Ascending aorta (tissue), 2 donors: ENCODE measurements at regions not wholly inside any gene's neighbourhood (a gene's known extent, or its start where the extent isn't known, plus 50 kb on each side); places are given as distances from the start of the nearest gene placed in this dataset.

Experiments
- DNase-seq, 2 donors: peaks; one replicate each; pipeline ENCODE4 v3.0.0-alpha.2; 2019; ENCODE audit warnings: low spot score in 2 of 2
- H3K27ac ChIP-seq, 2 donors: fragments of 200-600 bp; sonication (generic); one replicate each; pipeline ENCODE4 v1.5.1; 2016 to 2017; ENCODE audit warnings: mild to moderate bottlenecking in 1 of 2
- H3K27me3 ChIP-seq: fragments of 200-600 bp; sonication (generic); one replicate; pipeline ENCODE4 v1.5.1; 2017
- H3K36me3 ChIP-seq, 2 donors: fragments of 200-600 bp; sonication (generic); one replicate each; pipeline ENCODE4 v1.5.1; 2016
- H3K4me1 ChIP-seq, 2 donors: fragments of 200-600 bp; sonication (generic); one replicate each; pipeline ENCODE4 v1.5.1; 2016 to 2017; ENCODE audit warnings: mild to moderate bottlenecking in 1 of 2
- H3K4me3 ChIP-seq, 2 donors: fragments of 200-600 bp; sonication (generic); one replicate each; pipeline ENCODE4 v1.5.1; 2016 to 2017; ENCODE audit warnings: mild to moderate bottlenecking in 1 of 2
- H3K9me3 ChIP-seq, 2 donors: fragments of 200-600 bp; sonication (generic); one replicate each; pipeline ENCODE4 v1.5.1; 2016
- intact Hi-C: fragments of 100-400 bp; cut with DNase I; formaldehyde crosslinking; loops from one replicate; pipeline ENCODE4 v1.15.1; 2023
- TF ChIP-seq, protein P1 (sequence below), 3 experiments: fragments of 200-600 bp in 2 of 3; fragments of 450-650 bp in 1 of 3; sonication (generic) in 2 of 3; IDR thresholded peaks; one replicate each; pipeline ENCODE4 v1.5.1; 2016 to 2019; ENCODE audit warnings: antibody characterized with exemption in 3 of 3, mild to moderate bottlenecking in 1 of 3, moderate library complexity in 1 of 3

DNA sequence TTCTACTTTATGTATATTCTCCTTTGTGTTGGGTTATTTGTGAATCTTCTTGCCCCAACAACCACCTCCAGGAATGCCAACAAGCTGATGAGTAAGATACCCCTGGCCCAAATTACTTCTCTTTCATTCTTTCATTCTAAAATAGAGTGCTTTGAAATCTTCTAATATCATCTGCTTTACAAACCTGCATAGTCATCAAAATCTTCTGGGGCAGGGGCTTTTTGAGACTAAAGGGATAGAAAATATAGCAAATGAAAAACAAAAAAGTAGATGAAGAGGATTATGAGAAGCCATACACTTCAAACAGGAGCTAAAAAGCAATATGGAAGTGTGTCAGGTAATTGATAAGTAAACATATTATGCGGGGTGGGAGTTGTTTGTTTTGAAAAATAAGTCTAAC lies 150.7 kb upstream of the SOX4 start:
- Histone ChIP-seq H3K27ac (no peak overlapping the region), H3K4me1 (no peaks in the 10 kb centered on the region), H3K36me3 (no peaks in the 10 kb centered on the region), H3K27me3 (no peaks in the 10 kb centered on the region), H3K9me3 (no peaks in the 10 kb centered on the region), H3K4me3 (no peak overlapping the region)
- TF ChIP-seq, protein P1, sequence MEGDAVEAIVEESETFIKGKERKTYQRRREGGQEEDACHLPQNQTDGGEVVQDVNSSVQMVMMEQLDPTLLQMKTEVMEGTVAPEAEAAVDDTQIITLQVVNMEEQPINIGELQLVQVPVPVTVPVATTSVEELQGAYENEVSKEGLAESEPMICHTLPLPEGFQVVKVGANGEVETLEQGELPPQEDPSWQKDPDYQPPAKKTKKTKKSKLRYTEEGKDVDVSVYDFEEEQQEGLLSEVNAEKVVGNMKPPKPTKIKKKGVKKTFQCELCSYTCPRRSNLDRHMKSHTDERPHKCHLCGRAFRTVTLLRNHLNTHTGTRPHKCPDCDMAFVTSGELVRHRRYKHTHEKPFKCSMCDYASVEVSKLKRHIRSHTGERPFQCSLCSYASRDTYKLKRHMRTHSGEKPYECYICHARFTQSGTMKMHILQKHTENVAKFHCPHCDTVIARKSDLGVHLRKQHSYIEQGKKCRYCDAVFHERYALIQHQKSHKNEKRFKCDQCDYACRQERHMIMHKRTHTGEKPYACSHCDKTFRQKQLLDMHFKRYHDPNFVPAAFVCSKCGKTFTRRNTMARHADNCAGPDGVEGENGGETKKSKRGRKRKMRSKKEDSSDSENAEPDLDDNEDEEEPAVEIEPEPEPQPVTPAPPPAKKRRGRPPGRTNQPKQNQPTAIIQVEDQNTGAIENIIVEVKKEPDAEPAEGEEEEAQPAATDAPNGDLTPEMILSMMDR (IDR thresholded peaks at IDR 0.05) = no peak
- DNase-seq = no peak
- intact Hi-C loops = no loop called here

DNA sequence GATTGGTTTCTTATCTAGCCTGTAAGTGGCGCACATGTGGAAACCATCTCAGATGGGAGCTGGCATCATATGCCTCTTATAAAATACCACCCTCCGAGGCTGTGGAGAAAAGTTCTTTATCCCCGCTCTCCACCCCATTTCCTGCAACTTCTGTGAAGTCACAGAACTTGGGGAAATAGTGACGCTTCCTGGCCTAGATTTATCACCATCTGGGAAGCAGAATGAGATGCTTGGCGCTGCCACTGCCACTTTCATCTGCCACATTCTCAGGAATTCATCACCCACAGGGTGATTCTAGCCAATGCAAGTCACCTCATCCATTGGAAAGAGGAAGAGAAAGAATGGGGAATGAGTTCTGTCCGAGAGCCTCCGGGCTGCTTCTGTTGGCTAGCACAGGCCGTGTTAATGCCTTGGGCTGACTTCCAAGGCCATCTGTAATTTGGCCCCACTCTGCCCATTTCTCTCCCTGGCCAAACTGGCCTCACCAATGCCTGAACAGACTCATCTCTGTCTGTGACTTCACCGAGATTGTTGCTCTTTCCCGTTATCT lies 148.8 kb upstream of the SOX4 start:
- TF ChIP-seq, protein P1 (IDR thresholded peaks at IDR 0.05) = no peak
- Histone ChIP-seq H3K36me3 (no peaks in the 10 kb centered on the region), H3K27me3 (no peaks in the 10 kb centered on the region), H3K27ac (no peak overlapping the region), H3K4me1 (no peaks in the 10 kb centered on the region), H3K4me3 (no peak overlapping the region), H3K9me3 (no peaks in the 10 kb centered on the region)
- no peak for DNase-seq
- intact Hi-C loops = no loop called here

DNA sequence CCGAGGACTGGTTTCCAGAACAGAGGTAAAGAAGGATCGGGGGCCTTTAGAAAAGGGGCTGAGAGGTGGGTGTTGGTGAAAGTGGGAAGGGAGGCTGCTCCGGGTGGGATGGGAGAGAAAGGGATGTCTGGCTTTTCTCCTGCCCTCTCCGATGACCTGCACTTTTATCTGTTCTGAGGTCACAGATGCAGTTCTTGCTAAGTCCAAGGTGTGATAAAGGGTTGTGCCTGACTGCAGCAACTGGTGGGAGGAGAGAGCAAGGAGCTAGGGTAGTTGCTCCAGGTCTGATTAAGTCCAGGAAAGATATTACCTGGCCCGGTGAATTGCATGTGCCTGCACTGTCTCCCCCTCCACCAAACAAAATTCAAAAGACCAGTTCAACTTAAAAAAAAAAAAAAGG lies 145.6 kb upstream of the SOX4 start:
- Histone ChIP-seq H3K4me3 (no peak overlapping the region), H3K4me1 (no peaks in the 10 kb centered on the region), H3K9me3 (no peaks in the 10 kb centered on the region), H3K36me3 (no peaks in the 10 kb centered on the region), H3K27me3 (no peaks in the 10 kb centered on the region), H3K27ac (no peak overlapping the region)
- DNase-seq = no peak
- intact Hi-C loops = no loop called here
- TF ChIP-seq, protein P1 (IDR thresholded peaks at IDR 0.05) = no peak

DNA sequence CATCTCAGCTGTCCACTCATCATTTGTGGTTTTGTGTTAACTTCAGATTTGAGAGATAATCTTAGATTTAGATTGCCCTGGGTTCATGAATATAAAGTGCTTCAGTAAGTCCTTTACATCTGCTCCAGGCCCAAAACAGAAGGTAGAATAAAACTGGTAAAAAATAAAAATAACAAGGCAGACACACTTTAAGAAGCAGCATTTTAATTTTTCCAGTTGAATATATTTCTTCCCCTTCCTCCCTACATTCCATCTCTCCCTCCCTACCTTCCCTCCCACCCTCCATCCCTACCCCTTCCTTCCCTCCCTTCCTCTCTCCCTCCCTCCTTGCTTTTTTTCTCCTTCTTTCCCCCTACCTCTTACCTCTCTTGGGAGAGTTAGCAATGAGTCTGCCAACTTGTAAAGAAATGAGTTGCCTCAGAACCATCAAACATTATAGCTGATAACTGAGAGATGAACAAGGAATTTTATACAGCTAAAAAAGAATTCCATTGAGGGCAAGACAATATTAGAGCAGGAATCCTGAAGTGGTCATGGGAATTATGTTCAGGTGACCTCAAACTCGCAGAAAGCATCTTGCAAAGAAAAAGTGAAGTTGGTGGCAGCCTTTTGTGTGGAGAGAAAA lies 145.0 kb upstream of the SOX4 start:
- H3K27me3 ChIP-seq = no peaks in the 10 kb centered on the region
- no peak overlapping the region for H3K27ac ChIP-seq
- no peak overlapping the region for H3K4me3 ChIP-seq
- TF ChIP-seq, protein P1 (IDR thresholded peaks at IDR 0.05) = no peak
- no peaks in the 10 kb centered on the region for H3K9me3 ChIP-seq
- H3K36me3 ChIP-seq = no peaks in the 10 kb centered on the region
- DNase-seq = no peak
- H3K4me1 ChIP-seq = no peaks in the 10 kb centered on the region
- intact Hi-C loops = no loop called here

DNA sequence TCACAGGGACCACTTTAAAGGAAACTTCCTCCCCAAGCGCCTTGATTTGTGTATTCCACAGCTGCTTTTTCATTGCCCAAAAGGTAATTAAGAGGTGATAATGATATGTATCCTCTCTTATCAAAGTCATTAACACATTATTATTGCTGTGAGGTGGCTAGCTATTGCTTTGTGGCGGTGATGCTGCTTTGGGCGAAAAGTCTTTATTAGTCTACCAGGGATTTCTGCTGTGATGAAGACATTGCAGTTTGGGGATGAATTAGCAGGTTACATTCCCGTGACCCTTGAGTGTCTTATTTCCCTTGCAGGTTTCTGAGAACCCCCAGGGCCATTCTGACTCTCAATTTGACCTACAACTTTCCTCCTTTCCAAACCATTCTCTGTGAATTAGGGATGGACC lies 143.4 kb upstream of the SOX4 start:
- no peak overlapping the region for H3K4me3 ChIP-seq
- H3K4me1 ChIP-seq = no peaks in the 10 kb centered on the region
- no peaks in the 10 kb centered on the region for H3K36me3 ChIP-seq
- no peaks in the 10 kb centered on the region for H3K9me3 ChIP-seq
- no peak for DNase-seq
- intact Hi-C loops = no loop called here
- no peak overlapping the region for H3K27ac ChIP-seq
- H3K27me3 ChIP-seq = no peaks in the 10 kb centered on the region
- TF ChIP-seq, protein P1 (IDR thresholded peaks at IDR 0.05) = no peak

DNA sequence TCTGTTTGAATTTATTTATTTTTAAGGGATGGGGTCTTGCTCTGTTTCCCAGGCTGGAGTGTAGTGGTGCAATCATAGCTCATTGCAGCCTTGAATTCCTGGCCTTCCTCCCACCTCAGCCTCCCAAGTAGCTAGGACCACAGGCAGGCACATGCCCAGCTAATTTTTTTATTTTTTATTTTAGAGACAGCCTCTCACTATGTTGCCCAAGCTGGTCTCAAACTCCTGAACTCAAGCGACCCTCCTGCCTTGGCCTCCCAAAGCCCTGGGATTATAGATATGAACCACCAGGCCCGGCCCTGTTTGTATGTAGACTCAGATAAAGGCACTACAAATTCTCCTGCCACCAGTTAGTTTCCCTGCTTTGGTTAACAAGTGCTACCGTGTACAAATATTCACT lies 142.9 kb upstream of the SOX4 start:
- no peaks in the 10 kb centered on the region for H3K4me1 ChIP-seq
- H3K27me3 ChIP-seq = no peaks in the 10 kb centered on the region
- no peak overlapping the region for H3K27ac ChIP-seq
- H3K9me3 ChIP-seq = no peaks in the 10 kb centered on the region
- TF ChIP-seq, protein P1 (IDR thresholded peaks at IDR 0.05) = no peak
- H3K36me3 ChIP-seq = no peaks in the 10 kb centered on the region
- no peak for DNase-seq
- H3K4me3 ChIP-seq = no peak overlapping the region
- intact Hi-C loops = no loop called here
